HepG2 (cell line): ENCODE measurements at regions not wholly inside any gene's neighbourhood (a gene's known extent, or its start where the extent isn't known, plus 50 kb on each side); places are given as distances from the start of the nearest gene placed in this dataset.

Experiments used
- ATAC-seq: fragments of 200-7000 bp; cut with Tn5 transposase; 3 replicates; pipeline ENCODE4 v1.9.1; 2020; ENCODE audit warnings: mild to moderate bottlenecking, moderate library complexity
- BruUV-seq: library from RNA; stranded (reverse); fragments of 400-500 nt; replicated peaks from 2 replicates; lab custom pipeline; 2021; lab: Mats Ljungman, UMichigan
- CTCF ChIA-PET: fragments of 300-600 bp; formaldehyde crosslinking; extraction: SDS; loops from one replicate; lab custom pipeline; 2021; ENCODE audit warnings: low total read pairs, inconsistent platforms, low intra/inter-chr PET ratio; lab: Yijun Ruan, JAX
- POLR2A ChIA-PET: fragments of 350-600 bp; sonication (Branson Sonifier 250); formaldehyde crosslinking; loops from one replicate; lab custom pipeline; 2020; ENCODE audit warnings: antibody characterized with exemption, inconsistent platforms; lab: Yijun Ruan, JAX
- DNase-seq: peaks from one replicate; pipeline ENCODE4 v3.0.0-alpha.2; 2015; ENCODE audit warnings: low spot score
- FAIRE-seq: peaks from 3 replicates; lab custom pipeline; 2011; peaks lifted over from hg19 to GRCh38; lab: Jason Lieb, UNC
- H2AFZ ChIP-seq: one replicate; pipeline ENCODE4 v1.6.1; 2011; ENCODE audit warnings: low read length, inconsistent platforms
- H3K27ac ChIP-seq: fragments of 300-600 bp; 3 replicates; pipeline ENCODE4 v1.8.0; 2011; ENCODE audit warnings: mixed run types, mild to moderate bottlenecking, mixed read lengths, low read length, inconsistent platforms; ENCODE audit not compliant: insufficient read depth; ENCODE audit errors: extremely low read length
- H3K27me3 ChIP-seq, 2 experiments: fragments of 200-600 bp in 1 of 2; 2 replicates in 1 of 2; 3 replicates in 1 of 2; pipeline versions ENCODE4 v1.6.0 to v1.8.0; 2011; ENCODE audit warnings: low read length in 2 of 2, mild to moderate bottlenecking in 2 of 2, moderate library complexity in 2 of 2, inconsistent platforms in 1 of 2; ENCODE audit not compliant: insufficient read depth in 2 of 2, control insufficient read depth in 1 of 2
- H3K36me3 ChIP-seq, 2 experiments: fragments of 200-600 bp in 1 of 2; replicated peaks in 1 of 2; 2 replicates in 1 of 2; 3 replicates in 1 of 2; pipeline versions ENCODE4 v1.5.1 to v1.8.0; 2011; ENCODE audit warnings: low read length in 2 of 2, inconsistent platforms in 1 of 2; ENCODE audit not compliant: insufficient read depth in 2 of 2, control insufficient read depth in 1 of 2
- H3K4me1 ChIP-seq: 2 replicates; pipeline ENCODE4 v1.5.1; 2012; ENCODE audit warnings: low read length, inconsistent platforms; ENCODE audit not compliant: insufficient read depth
- H3K4me2 ChIP-seq: 2 replicates; pipeline ENCODE4 v1.6.0; 2011; ENCODE audit warnings: low read depth, low read length, inconsistent platforms
- H3K4me3 ChIP-seq, 3 experiments: fragments of 200-600 bp in 1 of 3; sonication (generic), shearing (Covaris generic) in 1 of 3; replicated peaks in 1 of 3; 2 replicates each; pipeline ENCODE4 v1.5.1; 2011 to 2016; ENCODE audit warnings: low read length in 3 of 3, inconsistent platforms in 2 of 3, low read depth in 2 of 3, mild to moderate bottlenecking in 2 of 3, control low read depth in 1 of 3, mixed read lengths in 1 of 3; ENCODE audit not compliant: insufficient read depth in 1 of 3
- H3K79me2 ChIP-seq: one replicate; pipeline ENCODE4 v1.6.1; 2011; ENCODE audit warnings: low read length, inconsistent platforms; ENCODE audit not compliant: insufficient read depth
- H3K9ac ChIP-seq: 2 replicates; pipeline ENCODE4 v1.6.0; 2011; ENCODE audit warnings: mild to moderate bottlenecking, low read depth, low read length, inconsistent platforms; ENCODE audit not compliant: insufficient read depth
- H3K9me3 ChIP-seq: 2 replicates; pipeline ENCODE4 v1.5.1; 2012; ENCODE audit warnings: mild to moderate bottlenecking, low read length
- H4K20me1 ChIP-seq: 2 replicates; pipeline ENCODE4 v1.6.0; 2011; ENCODE audit warnings: inconsistent platforms, mild to moderate bottlenecking, low read length, moderate library complexity; ENCODE audit not compliant: insufficient read depth
- GABPA ChIP-seq, 2 experiments: IDR thresholded peaks; 2 replicates each; pipeline ENCODE4 v1.6.1; 2011 to 2016; ENCODE audit warnings: low read depth in 2 of 2, low read length in 1 of 2, missing biosample characterization in 1 of 2, missing genetic modification characterization in 1 of 2
- HBP1 ChIP-seq: IDR thresholded peaks from 2 replicates; pipeline ENCODE4 v1.6.1; 2016; ENCODE audit warnings: low read depth, control low read depth
- MAZ ChIP-seq, 2 experiments: sonication (generic) in 1 of 2; formaldehyde crosslinking in 1 of 2; IDR thresholded peaks; 2 replicates each; pipeline versions ENCODE4 v1.5.0 to v1.6.1; 2012 to 2020; ENCODE audit warnings: low read depth in 2 of 2, mild to moderate bottlenecking in 2 of 2, borderline replicate concordance in 1 of 2, improper control_type of control experiment in 1 of 2, low read length in 1 of 2, missing genetic modification reagents in 1 of 2, moderate library complexity in 1 of 2
- RFX1 ChIP-seq: fragments of 450-650 bp; IDR thresholded peaks from 2 replicates; pipeline ENCODE4 v1.6.1; 2017
- ZNF10 ChIP-seq: sonication (generic); formaldehyde crosslinking; IDR thresholded peaks from 2 replicates; pipeline ENCODE4 v1.4.0; 2020; ENCODE audit warnings: mild to moderate bottlenecking, low read depth, missing genetic modification reagents, borderline replicate concordance
- ZNF260 ChIP-seq: sonication (generic); formaldehyde crosslinking; IDR thresholded peaks from 2 replicates; pipeline ENCODE4 v1.4.0; 2020; ENCODE audit warnings: missing genetic modification reagents, low read depth, mild to moderate bottlenecking, borderline replicate concordance
- ZNF564 ChIP-seq: sonication (generic); formaldehyde crosslinking; IDR thresholded peaks from 2 replicates; pipeline ENCODE4 v1.8.1; 2023; ENCODE audit warnings: mild to moderate bottlenecking, missing genetic modification reagents
- ZNF704 ChIP-seq: sonication (generic); formaldehyde crosslinking; IDR thresholded peaks from 2 replicates; pipeline ENCODE4 v1.8.1; 2023; ENCODE audit warnings: mild to moderate bottlenecking, inconsistent platforms, moderate library complexity, missing genetic modification reagents, borderline replicate concordance
- ZNF776 ChIP-seq: sonication (generic); formaldehyde crosslinking; IDR thresholded peaks from 2 replicates; pipeline ENCODE4 v1.4.0; 2020; ENCODE audit warnings: mild to moderate bottlenecking, missing genetic modification reagents
- ZSCAN29 ChIP-seq: sonication (generic); formaldehyde crosslinking; conservative IDR thresholded peaks from 2 replicates; pipeline ENCODE4 v1.4.0; 2020; ENCODE audit warnings: mild to moderate bottlenecking, missing genetic modification reagents
- whole genome bisulfite sequencing: methylation state at CpG from one replicate; pipeline ENCODE4 v1.1.6; 2017; ENCODE audit warnings: low lambda C conversion rate; 5-methylcytosine and 5-hydroxymethylcytosine counted together
- in situ Hi-C: cut with HindIII; loops from 2 replicates; pipeline ENCODE4 v1.10.0; 2017; ENCODE audit warnings: low pct_unique_long_range_greater_than_20kb; ENCODE audit not compliant: extremely low pct_ligation_motif_present
- intact Hi-C: fragments of 100-400 bp; cut with micrococcal nuclease; formaldehyde crosslinking; loops from one replicate; pipeline ENCODE4 v1.10.0; 2022; ENCODE audit not compliant: unreplicated experiment
- TF ChIP-seq, protein P1 (sequence below), 2 experiments: sonication (generic) in 1 of 2; formaldehyde crosslinking in 1 of 2; IDR thresholded peaks; 2 replicates each; pipeline versions ENCODE4 v1.4.0 to v1.6.1; 2016 to 2020; ENCODE audit warnings: borderline replicate concordance in 1 of 2, low read depth in 1 of 2, mild to moderate bottlenecking in 1 of 2, missing genetic modification reagents in 1 of 2
- TF ChIP-seq, protein P2 (sequence below): IDR thresholded peaks from 2 replicates; pipeline ENCODE4 v1.6.1; 2012; ENCODE audit warnings: low read depth, low read length, improper control_type of control experiment

GRCh38 chr3:29181149-29181780 is 99.6 kb upstream of the RBMS3 start:
- in situ Hi-C loops (no loop called here), intact Hi-C loops (no loop called here)
- peak; percentile 17 for DNase-seq
- TF ChIP-seq, protein P1, sequence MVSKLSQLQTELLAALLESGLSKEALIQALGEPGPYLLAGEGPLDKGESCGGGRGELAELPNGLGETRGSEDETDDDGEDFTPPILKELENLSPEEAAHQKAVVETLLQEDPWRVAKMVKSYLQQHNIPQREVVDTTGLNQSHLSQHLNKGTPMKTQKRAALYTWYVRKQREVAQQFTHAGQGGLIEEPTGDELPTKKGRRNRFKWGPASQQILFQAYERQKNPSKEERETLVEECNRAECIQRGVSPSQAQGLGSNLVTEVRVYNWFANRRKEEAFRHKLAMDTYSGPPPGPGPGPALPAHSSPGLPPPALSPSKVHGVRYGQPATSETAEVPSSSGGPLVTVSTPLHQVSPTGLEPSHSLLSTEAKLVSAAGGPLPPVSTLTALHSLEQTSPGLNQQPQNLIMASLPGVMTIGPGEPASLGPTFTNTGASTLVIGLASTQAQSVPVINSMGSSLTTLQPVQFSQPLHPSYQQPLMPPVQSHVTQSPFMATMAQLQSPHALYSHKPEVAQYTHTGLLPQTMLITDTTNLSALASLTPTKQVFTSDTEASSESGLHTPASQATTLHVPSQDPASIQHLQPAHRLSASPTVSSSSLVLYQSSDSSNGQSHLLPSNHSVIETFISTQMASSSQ (IDR thresholded peaks at IDR 0.05; ENCODE audit: low read depth) = no peak
- TF ChIP-seq, protein P1 (CRISPR knock-in tag; IDR thresholded peaks at IDR 0.05; ENCODE audit: borderline replicate concordance) = no peak
- TF ChIP-seq ZNF704 = no peak
- TF ChIP-seq MAZ (IDR thresholded peaks at IDR 0.05; ENCODE audit: borderline replicate concordance, low read depth, low read length) = no peak
- TF ChIP-seq MAZ (CRISPR knock-in tag; IDR thresholded peaks at IDR 0.05; ENCODE audit: low read depth) = no peak
- TF ChIP-seq RFX1 = no peak
- no peak for TF ChIP-seq HBP1 (CRISPR knock-in tag)
- no peak for TF ChIP-seq ZNF10 (CRISPR knock-in tag)
- TF ChIP-seq ZNF260 (CRISPR knock-in tag) = no peak
- no peak for TF ChIP-seq GABPA (IDR thresholded peaks at IDR 0.05; ENCODE audit: low read depth, low read length)
- TF ChIP-seq GABPA (CRISPR knock-in tag; IDR thresholded peaks at IDR 0.05; ENCODE audit: low read depth) = no peak
- TF ChIP-seq ZNF564 = no peak
- TF ChIP-seq ZSCAN29 = no peak
- TF ChIP-seq ZNF776 (CRISPR knock-in tag) = no peak
- TF ChIP-seq, protein P2, sequence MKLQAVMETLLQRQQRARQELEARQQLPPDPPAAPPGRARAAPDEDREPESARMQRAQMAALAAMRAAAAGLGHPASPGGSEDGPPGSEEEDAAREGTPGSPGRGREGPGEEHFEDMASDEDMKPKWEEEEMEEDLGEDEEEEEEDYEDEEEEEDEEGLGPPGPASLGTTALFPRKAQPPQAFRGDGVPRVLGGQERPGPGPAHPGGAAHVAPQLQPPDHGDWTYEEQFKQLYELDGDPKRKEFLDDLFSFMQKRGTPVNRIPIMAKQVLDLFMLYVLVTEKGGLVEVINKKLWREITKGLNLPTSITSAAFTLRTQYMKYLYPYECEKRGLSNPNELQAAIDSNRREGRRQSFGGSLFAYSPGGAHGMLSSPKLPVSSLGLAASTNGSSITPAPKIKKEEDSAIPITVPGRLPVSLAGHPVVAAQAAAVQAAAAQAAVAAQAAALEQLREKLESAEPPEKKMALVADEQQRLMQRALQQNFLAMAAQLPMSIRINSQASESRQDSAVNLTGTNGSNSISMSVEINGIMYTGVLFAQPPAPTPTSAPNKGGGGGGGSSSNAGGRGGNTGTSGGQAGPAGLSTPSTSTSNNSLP = no peak
- Histone ChIP-seq H3K9me3 (no peaks in the 10 kb centered on the region), H4K20me1 (no peaks in the 10 kb centered on the region), H2AFZ (no peak overlapping the region), H3K4me1 (no peaks in the 10 kb centered on the region), H3K27me3 (no peaks in the 10 kb centered on the region), H3K27ac (no peak overlapping the region), H3K36me3 (no peaks in the 10 kb centered on the region), H3K4me3 (no peak overlapping the region), H3K79me2 (no peaks in the 10 kb centered on the region), H3K9ac (no peak overlapping the region), H3K4me2 (0 out of 2 replicates have a peak overlapping the region, but pooled peaks have one; percentile 9)
- ChIA-PET POLR2A (no interaction called here), CTCF (no interaction called here)
- no peak for FAIRE-seq
- 3% methylated on average over 7 of the region's 7 CpGs for whole genome bisulfite sequencing
- no TSS peak for BruUV-seq
- peak; percentile 83 for ATAC-seq
